ENCODE measurements at regions not wholly inside any gene's neighbourhood (a gene's known extent, or its start where the extent isn't known, plus 50 kb on each side); places are given as distances from the start of the nearest gene placed in this dataset.
"Not testable (repeated sequence)": the region's sequence is repeated elsewhere in the genome, so short reads cannot be mapped to it uniquely, and the experiment has no call there.

DNA sequence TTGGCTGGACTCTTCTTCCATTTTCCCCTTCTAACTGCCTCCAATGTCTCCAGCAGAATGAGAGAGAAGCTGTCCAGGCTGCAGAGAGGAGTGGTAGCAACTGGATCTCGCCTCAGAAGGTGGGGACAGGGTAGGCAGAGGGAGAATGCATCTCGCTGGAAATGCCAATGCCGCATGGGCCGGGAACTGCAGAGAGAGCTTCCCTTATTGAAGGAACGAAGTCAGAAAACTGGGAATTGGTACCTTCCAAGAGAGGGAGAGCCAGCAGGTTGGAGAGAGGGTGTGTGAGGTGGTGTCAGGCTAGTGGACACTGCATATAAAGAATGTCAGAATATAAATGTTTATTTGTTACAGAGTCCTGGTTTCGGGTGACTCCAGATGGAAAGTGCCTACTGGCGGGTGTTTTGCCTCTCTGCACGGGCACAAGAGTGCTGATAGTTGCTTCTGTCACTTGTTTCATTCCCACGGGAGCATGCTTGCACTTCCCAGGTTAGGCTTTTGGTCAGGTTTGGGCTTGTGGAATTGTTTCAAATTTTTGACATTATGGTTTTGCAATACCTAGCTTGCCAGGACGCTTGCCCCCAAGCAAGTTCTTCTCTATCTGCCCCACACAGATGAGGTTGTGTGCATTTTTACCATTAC lies 156.8 kb upstream of the STS start:
- no peaks in the 10 kb centered on the region for H3F3A ChIP-seq (ENCODE audit: insufficient read depth)
- no peaks in the 10 kb centered on the region for H3K27me3 ChIP-seq (replicated peaks; ENCODE audit: insufficient read depth)
- H3K4me2 ChIP-seq (ENCODE audit: unreplicated experiment) = no peak overlapping the region
- H2AFZ ChIP-seq = no peak overlapping the region
- no peaks in the 10 kb centered on the region for H3K9me2 ChIP-seq (ENCODE audit: insufficient read depth)
- H3K4me3 ChIP-seq = no peak overlapping the region
- TF ChIP-seq EZH2phosphoT487 (IDR thresholded peaks at IDR 0.05; ENCODE audit: insufficient read depth, low read depth) (no peak), EZH2 (IDR thresholded peaks at IDR 0.05; ENCODE audit: insufficient read depth, poor library complexity, severe bottlenecking) (no peak)
- no peaks in the 10 kb centered on the region for H3K36me3 ChIP-seq (ENCODE audit: low read depth)
- no peak overlapping the region for H3K27ac ChIP-seq
- no peaks in the 10 kb centered on the region for H3K79me2 ChIP-seq (ENCODE audit: insufficient read depth)
- H3K9ac ChIP-seq = no peak overlapping the region
- H3K4me1 ChIP-seq (ENCODE audit: insufficient read depth) = no peaks in the 10 kb centered on the region
- no peaks in the 10 kb centered on the region for H4K20me1 ChIP-seq (ENCODE audit: insufficient read depth)
- DNase-seq = no peak
- 44 to 52% methylated on average over 10 of the region's 10 CpGs for WGBS, 2 experiments (ENCODE audit: low coverage in 1 of 2, low lambda C conversion rate in 2 of 2, missing lambda C conversion rate in 2 of 2)
- no peaks in the 10 kb centered on the region for H3K9me3 ChIP-seq (ENCODE audit: low read depth)
- in situ Hi-C loops (cut with MboI) = no loop called here

DNA sequence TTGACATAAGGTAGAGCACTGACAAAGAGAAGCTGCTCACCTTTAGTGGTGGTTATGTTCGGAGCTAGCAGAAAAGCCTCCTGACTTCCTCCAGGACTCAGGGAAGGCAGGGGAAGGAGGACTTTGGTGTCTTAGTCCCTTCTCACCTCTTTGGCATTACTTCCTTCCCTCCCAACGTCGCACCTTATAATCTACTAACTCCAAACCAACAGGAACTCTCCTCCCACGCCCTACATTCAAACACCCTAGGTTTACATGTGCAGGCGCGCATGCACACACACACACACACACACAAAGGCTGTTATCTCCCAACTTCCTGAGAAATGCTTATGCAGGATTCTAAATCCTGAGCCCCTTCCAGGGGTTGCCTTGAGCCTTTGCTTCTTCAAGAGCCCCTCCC lies 157.7 kb upstream of the STS start:
- Histone ChIP-seq H3K27me3 (replicated peaks; ENCODE audit: insufficient read depth) (no peaks in the 10 kb centered on the region), H3K4me1 (ENCODE audit: insufficient read depth) (no peaks in the 10 kb centered on the region), H3F3A (ENCODE audit: insufficient read depth) (no peaks in the 10 kb centered on the region), H4K20me1 (ENCODE audit: insufficient read depth) (no peaks in the 10 kb centered on the region), H3K9me2 (ENCODE audit: insufficient read depth) (no peaks in the 10 kb centered on the region), H2AFZ (no peak overlapping the region), H3K4me3 (no peak overlapping the region), H3K79me2 (ENCODE audit: insufficient read depth) (no peaks in the 10 kb centered on the region), H3K9ac (no peak overlapping the region), H3K27ac (no peak overlapping the region), H3K4me2 (ENCODE audit: unreplicated experiment) (no peak overlapping the region), H3K36me3 (ENCODE audit: low read depth) (no peaks in the 10 kb centered on the region), H3K9me3 (ENCODE audit: low read depth) (no peaks in the 10 kb centered on the region)
- no peak for TF ChIP-seq EZH2phosphoT487 (IDR thresholded peaks at IDR 0.05; ENCODE audit: insufficient read depth, low read depth)
- TF ChIP-seq EZH2 (IDR thresholded peaks at IDR 0.05; ENCODE audit: insufficient read depth, poor library complexity, severe bottlenecking) = no peak
- WGBS, 2 experiments (ENCODE audit: low coverage in 1 of 2, low lambda C conversion rate in 2 of 2, missing lambda C conversion rate in 2 of 2) = 44 to 59% methylated on average over 6 of the region's 6 CpGs
- in situ Hi-C loops (cut with MboI) = no loop called here
- DNase-seq = no peak

DNA sequence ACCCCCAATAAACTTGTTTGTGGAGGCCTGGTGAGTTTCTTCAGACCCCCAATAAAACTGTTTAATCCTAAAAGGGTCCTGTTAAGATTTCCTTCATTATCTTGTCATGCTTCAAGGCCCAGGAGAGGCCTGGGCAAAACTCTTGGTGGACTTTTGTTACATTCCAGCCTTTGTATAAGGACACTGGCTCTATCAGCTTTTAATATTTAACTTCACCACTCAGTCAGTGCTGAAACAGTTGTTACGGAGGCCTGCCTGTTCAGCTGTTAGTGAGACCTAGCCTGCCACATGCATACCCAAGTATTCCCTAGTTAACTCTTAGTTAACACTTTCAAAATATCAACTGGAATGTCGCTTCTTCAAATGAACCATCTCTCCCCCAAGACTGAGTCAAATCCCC lies 158.8 kb upstream of the STS start:
- H3F3A ChIP-seq (ENCODE audit: insufficient read depth); H3K4me2 ChIP-seq (ENCODE audit: unreplicated experiment); H2AFZ ChIP-seq; H3K27ac ChIP-seq; H3K4me1 ChIP-seq (ENCODE audit: insufficient read depth); H3K36me3 ChIP-seq (ENCODE audit: low read depth); H3K79me2 ChIP-seq (ENCODE audit: insufficient read depth); H3K27me3 ChIP-seq (replicated peaks; ENCODE audit: insufficient read depth); H3K4me3 ChIP-seq; in situ Hi-C loops (cut with MboI); H3K9me2 ChIP-seq (ENCODE audit: insufficient read depth); H3K9ac ChIP-seq; H3K9me3 ChIP-seq (ENCODE audit: low read depth); H4K20me1 ChIP-seq (ENCODE audit: insufficient read depth); DNase-seq: not testable (repeated sequence)
- WGBS, 2 experiments (ENCODE audit: low coverage in 1 of 2, low lambda C conversion rate in 2 of 2, missing lambda C conversion rate in 2 of 2) = 36 to 39% methylated on average over 2 of the region's 2 CpGs

DNA sequence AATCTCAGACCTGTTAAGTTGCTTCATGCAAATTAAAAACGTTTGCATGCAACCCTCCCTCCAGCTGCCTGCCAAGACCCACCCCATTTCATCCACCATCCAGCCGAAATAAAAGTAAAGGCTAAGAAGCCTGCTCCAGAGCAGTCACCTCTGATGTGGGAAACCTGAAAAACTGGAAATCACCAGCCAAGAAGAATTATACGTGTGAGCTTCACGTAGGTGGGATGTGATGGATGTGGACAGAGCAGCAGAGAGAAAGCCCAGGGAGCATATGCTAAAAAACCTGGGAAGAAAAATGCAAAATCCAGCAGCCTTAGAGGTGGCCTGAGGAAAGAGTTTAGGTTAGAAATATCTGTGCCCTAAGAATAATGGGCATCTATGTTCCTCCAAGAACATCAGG lies 160.6 kb upstream of the STS start:
- H3K9me3 ChIP-seq (ENCODE audit: low read depth) = no peaks in the 10 kb centered on the region
- in situ Hi-C loops (cut with MboI) = no loop called here
- H2AFZ ChIP-seq = no peak overlapping the region
- H3K79me2 ChIP-seq (ENCODE audit: insufficient read depth) = no peaks in the 10 kb centered on the region
- H3K36me3 ChIP-seq (ENCODE audit: low read depth) = no peaks in the 10 kb centered on the region
- no peaks in the 10 kb centered on the region for H3F3A ChIP-seq (ENCODE audit: insufficient read depth)
- no peak overlapping the region for H3K9ac ChIP-seq
- no peak overlapping the region for H3K4me2 ChIP-seq (ENCODE audit: unreplicated experiment)
- TF ChIP-seq EZH2phosphoT487 (IDR thresholded peaks at IDR 0.05; ENCODE audit: insufficient read depth, low read depth) = no peak
- TF ChIP-seq EZH2 (IDR thresholded peaks at IDR 0.05; ENCODE audit: insufficient read depth, poor library complexity, severe bottlenecking) = no peak
- no peaks in the 10 kb centered on the region for H3K9me2 ChIP-seq (ENCODE audit: insufficient read depth)
- H3K4me3 ChIP-seq = no peak overlapping the region
- H4K20me1 ChIP-seq (ENCODE audit: insufficient read depth) = no peaks in the 10 kb centered on the region
- H3K27me3 ChIP-seq (replicated peaks; ENCODE audit: insufficient read depth) = no peaks in the 10 kb centered on the region
- no peak overlapping the region for H3K27ac ChIP-seq
- DNase-seq = no peak
- WGBS, 2 experiments (ENCODE audit: low coverage in 1 of 2, low lambda C conversion rate in 2 of 2, missing lambda C conversion rate in 2 of 2) = 27 to 30% methylated on average over 4 of the region's 4 CpGs
- H3K4me1 ChIP-seq (ENCODE audit: insufficient read depth) = no peaks in the 10 kb centered on the region

DNA sequence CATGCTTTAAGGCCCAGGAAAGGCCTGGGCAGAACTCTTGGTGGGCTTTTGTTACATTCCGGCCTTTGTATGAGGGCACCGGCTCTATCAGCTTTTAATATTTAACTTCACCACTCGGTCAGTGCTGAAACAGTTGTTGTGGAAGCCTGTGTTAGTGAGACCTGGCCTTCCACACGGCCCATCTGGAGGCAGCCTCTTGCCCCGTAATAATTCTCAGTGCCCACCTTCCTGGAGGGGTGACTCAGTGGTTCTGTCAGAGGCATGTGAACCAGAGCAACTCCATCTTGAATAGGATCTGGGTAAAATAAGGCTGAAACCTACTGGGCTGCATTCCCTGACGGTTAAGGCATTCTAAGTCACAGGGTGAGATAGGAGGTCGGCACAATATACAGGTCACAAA lies 162.0 kb upstream of the STS start:
- H3K9ac ChIP-seq = no peak overlapping the region
- no peak overlapping the region for H3K4me2 ChIP-seq (ENCODE audit: unreplicated experiment)
- no peaks in the 10 kb centered on the region for H3K79me2 ChIP-seq (ENCODE audit: insufficient read depth)
- no peak for TF ChIP-seq EZH2phosphoT487 (IDR thresholded peaks at IDR 0.05; ENCODE audit: insufficient read depth, low read depth)
- H3K9me3 ChIP-seq (ENCODE audit: low read depth) = no peaks in the 10 kb centered on the region
- no peak overlapping the region for H2AFZ ChIP-seq
- no peak overlapping the region for H3K4me3 ChIP-seq
- H3K27ac ChIP-seq = no peak overlapping the region
- DNase-seq = no peak
- H3K27me3 ChIP-seq (replicated peaks; ENCODE audit: insufficient read depth) = no peaks in the 10 kb centered on the region
- H3K36me3 ChIP-seq (ENCODE audit: low read depth) = no peaks in the 10 kb centered on the region
- no peaks in the 10 kb centered on the region for H3F3A ChIP-seq (ENCODE audit: insufficient read depth)
- in situ Hi-C loops (cut with MboI) = no loop called here
- H3K9me2 ChIP-seq (ENCODE audit: insufficient read depth) = no peaks in the 10 kb centered on the region
- no peaks in the 10 kb centered on the region for H3K4me1 ChIP-seq (ENCODE audit: insufficient read depth)
- H4K20me1 ChIP-seq (ENCODE audit: insufficient read depth) = no peaks in the 10 kb centered on the region
- 64% methylated on average over 6 to 7 of the region's 7 CpGs for WGBS, 2 experiments (ENCODE audit: low coverage in 1 of 2, low lambda C conversion rate in 2 of 2, missing lambda C conversion rate in 2 of 2)
